ENCODE measurements at regions not wholly inside any gene's neighbourhood (a gene's known extent, or its start where the extent isn't known, plus 50 kb on each side); places are given as distances from the start of the nearest gene placed in this dataset.

GRCh38 chr11:95284057-95285052, 53.4 kb upstream of the SESN3 start:
- H2AK5ac ChIP-seq (ENCODE audit: low read depth, low read length): no peak overlapping the region
- DNase-seq (ENCODE audit: low read depth in 1 of 2, low spot score in 2 of 2) (no peak), FAIRE-seq (no peak)
- H3K27ac ChIP-seq (ENCODE audit: low read depth, low read length): no peak overlapping the region
- H3K56ac ChIP-seq (replicated peaks; ENCODE audit: insufficient read length, low read depth, low read length): no peak overlapping the region
- H2BK120ac ChIP-seq (replicated peaks; ENCODE audit: low read depth, low read length): no peak overlapping the region
- H2BK15ac ChIP-seq (ENCODE audit: low read length): peak overlapping the region; percentile 40; the same call in 1 of the 2 replicates
- ChIA-PET CTCF (ENCODE audit: partially characterized antibody) (interaction anchor here (1.5 kb wide), 1 partner anchor 124 kb away, joined by 3 read pairs; no protein-coding TSS in a partner anchor), POLR2A (ENCODE audit: partially characterized antibody) (no interaction called here)
- H3K23ac ChIP-seq (ENCODE audit: insufficient read length): no peak overlapping the region
- H3K23me2 ChIP-seq (ENCODE audit: low read depth, low read length): no peaks in the 10 kb centered on the region; the same call in 1 of the 2 replicates
- no peaks in the 10 kb centered on the region for H3K27me3 ChIP-seq (replicated peaks in 1 of 4; ENCODE audit: control insufficient read depth in 3 of 4, extremely low read depth in 1 of 4, insufficient read depth in 3 of 4, low read length in 3 of 4)
- no peak overlapping the region for H4K8ac ChIP-seq (ENCODE audit: extremely low read depth, insufficient read depth, low read length)
- no peak overlapping the region for H2BK5ac ChIP-seq (ENCODE audit: low read depth, low read length)
- H3K18ac ChIP-seq (ENCODE audit: extremely low read depth, low read length): no peak overlapping the region
- peak overlapping the region; percentile 77; the same call in 1 of the 2 replicates for H2BK20ac ChIP-seq (ENCODE audit: low read length)
- H3K9me3 ChIP-seq (ENCODE audit: insufficient read depth in 2 of 2, low read depth in 1 of 2, low read length in 1 of 2): no peaks in the 10 kb centered on the region
- H3K14ac ChIP-seq (ENCODE audit: insufficient read length): no peak overlapping the region
- H3K9ac ChIP-seq (replicated peaks in 1 of 4; ENCODE audit: extremely low read depth in 1 of 4, low read depth in 3 of 4, low read length in 3 of 4): no peak overlapping the region
- no peaks in the 10 kb centered on the region for H3K36me3 ChIP-seq (ENCODE audit: control insufficient read depth in 2 of 4, insufficient read depth in 4 of 4, low read length in 3 of 4)
- H2BK12ac ChIP-seq (ENCODE audit: low read depth, low read length): peak overlapping the region; percentile 6; the same call in 1 of the 2 replicates
- H4K5ac ChIP-seq (ENCODE audit: insufficient read length, low read depth, low read length): no peak overlapping the region
- 76% methylated on average over 4 of the region's 4 CpGs; no CpG with 5 or more reads in 1 of the 2 experiments for WGBS, 2 experiments (ENCODE audit: extremely low coverage in 1 of 2, insufficient coverage in 1 of 2, insufficient read length in 1 of 2, insufficient replicate concordance in 2 of 2, low coverage in 1 of 2, low lambda C conversion rate in 2 of 2, missing lambda C conversion rate in 1 of 2)
- H3K4me3 ChIP-seq (ENCODE audit: extremely low read depth in 1 of 4, insufficient read depth in 2 of 4, low read depth in 3 of 4, low read length in 4 of 4): no peak overlapping the region
- no peaks in the 10 kb centered on the region for H3K79me1 ChIP-seq (ENCODE audit: low read depth, low read length)
- no peak overlapping the region for H3K4me2 ChIP-seq (ENCODE audit: insufficient read depth in 1 of 2, low read depth in 2 of 2, low read length in 2 of 2)
- H2AFZ ChIP-seq (ENCODE audit: low read length): no peak overlapping the region
- no peak overlapping the region for H3K4ac ChIP-seq (replicated peaks; ENCODE audit: insufficient read length, low read depth, low read length)
- no peaks in the 10 kb centered on the region for H3K79me2 ChIP-seq (ENCODE audit: control insufficient read depth in 1 of 2, insufficient read depth in 2 of 2, low read length in 2 of 2)
- H4K91ac ChIP-seq (replicated peaks; ENCODE audit: insufficient read length, low read length): no peak overlapping the region
- peaks cover 0 to 13% (median 5%) of the 10 kb centered on the region in 4 experiments; a peak in 4 of 7 replicates for H3K4me1 ChIP-seq (replicated peaks in 1 of 4; ENCODE audit: control insufficient read depth in 3 of 4, insufficient read depth in 4 of 4, low read length in 3 of 4)
- no peaks in the 10 kb centered on the region for H4K20me1 ChIP-seq (replicated peaks in 1 of 2; ENCODE audit: control insufficient read depth in 1 of 2, insufficient read depth in 2 of 2, low read length in 2 of 2)
- TF ChIP-seq GABPA (IDR thresholded peaks at IDR 0.05; ENCODE audit: borderline replicate concordance, insufficient read depth, low read length) (no peak), CBX8 (IDR thresholded peaks at IDR 0.05; ENCODE audit: borderline replicate concordance, low read depth, low read length) (no peak), NRF1 (IDR thresholded peaks at IDR 0.05; ENCODE audit: low read depth, low read length) (no peak), TAF1 (IDR thresholded peaks at IDR 0.05; ENCODE audit: low read depth, low read length) (no peak), ASH2L (IDR thresholded peaks at IDR 0.05; ENCODE audit: low read length) (no peak), POU5F1 (IDR thresholded peaks at IDR 0.05; ENCODE audit: low read depth, low read length) (no peak), TBP (IDR thresholded peaks at IDR 0.05; ENCODE audit: low read depth, low read length) (no peak), POLR2AphosphoS5 (IDR thresholded peaks at IDR 0.05; ENCODE audit: low read depth, low read length) (no peak), ATF3 (IDR thresholded peaks at IDR 0.05; ENCODE audit: insufficient read depth, low read depth, low read length) (no peak), SIRT6 (IDR thresholded peaks at IDR 0.05; ENCODE audit: low read length) (no peak), NANOG (IDR thresholded peaks at IDR 0.05; ENCODE audit: insufficient read depth, low read depth, low read length, poor library complexity, severe bottlenecking) (no peak), CREB1 (IDR thresholded peaks at IDR 0.05) (no peak)
